Neutrophil (primary cell): ENCODE measurements at regions not wholly inside any gene's neighbourhood (a gene's known extent, or its start where the extent isn't known, plus 50 kb on each side); places are given as distances from the start of the nearest gene placed in this dataset.

ENCODE experiments used
- H3K27ac ChIP-seq: fragments of 200-600 bp; sonication (generic); 2 replicates; pipeline ENCODE4 v1.5.1; 2016; ENCODE audit warnings: mild to moderate bottlenecking, moderate library complexity
- H3K27me3 ChIP-seq: fragments of 200-600 bp; sonication (generic); 2 replicates; pipeline ENCODE4 v1.6.0; 2016; ENCODE audit warnings: mild to moderate bottlenecking
- H3K36me3 ChIP-seq: fragments of 200-600 bp; sonication (generic); 2 replicates; pipeline ENCODE4 v1.5.1; 2017
- H3K4me1 ChIP-seq, 2 experiments: fragments of 200-600 bp in 1 of 2; sonication (generic) in 1 of 2; 1 replicate in 1 of 2; 2 replicates in 1 of 2; pipeline versions ENCODE4 v1.5.1 to v1.6.1; 2013 to 2016; ENCODE audit warnings: low read depth in 1 of 2, low read length in 1 of 2, mild to moderate bottlenecking in 1 of 2, moderate library complexity in 1 of 2; ENCODE audit not compliant: control insufficient read depth in 1 of 2, insufficient read depth in 1 of 2
- H3K4me3 ChIP-seq, 2 experiments: fragments of 200-600 bp in 1 of 2; sonication (generic) in 1 of 2; 1 replicate in 1 of 2; 2 replicates in 1 of 2; pipeline ENCODE4 v1.5.1; 2013 to 2016; ENCODE audit warnings: low read depth in 1 of 2, low read length in 1 of 2, mild to moderate bottlenecking in 1 of 2, moderate library complexity in 1 of 2
- H3K9me3 ChIP-seq: fragments of 200-600 bp; sonication (generic); 2 replicates; pipeline ENCODE4 v1.5.1; 2016
- CTCF ChIP-seq: fragments of 200-600 bp; sonication (generic); IDR thresholded peaks from 2 replicates; pipeline ENCODE4 v1.5.1; 2016; ENCODE audit warnings: antibody characterized with exemption

- Histone ChIP-seq H3K27ac (no peak overlapping the region), H3K9me3 (no peaks in the 10 kb centered on the region), H3K4me3 (no peak overlapping the region), H3K36me3 (no peaks in the 10 kb centered on the region), H3K4me1 (no peaks in the 10 kb centered on the region), H3K27me3 (no peaks in the 10 kb centered on the region)
- TF ChIP-seq CTCF = no peak
These were observed 237.5 kb upstream of the PPP2R2D start for GRCh38 chr10:131663351-131663750.

- H3K27me3 ChIP-seq = no peaks in the 10 kb centered on the region
- H3K36me3 ChIP-seq = no peaks in the 10 kb centered on the region
- no peak overlapping the region for H3K4me3 ChIP-seq
- H3K9me3 ChIP-seq = no peaks in the 10 kb centered on the region
- H3K27ac ChIP-seq = no peak overlapping the region
- no peak for TF ChIP-seq CTCF
- no peaks in the 10 kb centered on the region for H3K4me1 ChIP-seq
These were observed 234.7 kb upstream of the PPP2R2D start for GRCh38 chr10:131666091-131666490.

- H3K27ac ChIP-seq = no peak overlapping the region
- H3K27me3 ChIP-seq = no peaks in the 10 kb centered on the region
- no peaks in the 10 kb centered on the region for H3K9me3 ChIP-seq
- no peak overlapping the region for H3K4me3 ChIP-seq
- no peaks in the 10 kb centered on the region for H3K4me1 ChIP-seq
- TF ChIP-seq CTCF = no peak
- H3K36me3 ChIP-seq = no peaks in the 10 kb centered on the region
These were observed 233.8 kb upstream of the PPP2R2D start for GRCh38 chr10:131667047-131667446.

GRCh38 chr10:131667561-131667960 is 233.2 kb upstream of the PPP2R2D start:
- no peaks in the 10 kb centered on the region for H3K36me3 ChIP-seq
- H3K27me3 ChIP-seq = no peaks in the 10 kb centered on the region
- TF ChIP-seq CTCF = no peak
- H3K27ac ChIP-seq = no peak overlapping the region
- no peaks in the 10 kb centered on the region for H3K4me1 ChIP-seq
- H3K9me3 ChIP-seq = no peaks in the 10 kb centered on the region
- H3K4me3 ChIP-seq = no peak overlapping the region

- H3K9me3 ChIP-seq = no peaks in the 10 kb centered on the region
- no peaks in the 10 kb centered on the region for H3K36me3 ChIP-seq
- H3K27ac ChIP-seq = no peak overlapping the region
- no peaks in the 10 kb centered on the region for H3K4me1 ChIP-seq
- H3K27me3 ChIP-seq = no peaks in the 10 kb centered on the region
- no peak for TF ChIP-seq CTCF
- H3K4me3 ChIP-seq = no peak overlapping the region
These were observed 231.9 kb upstream of the PPP2R2D start for GRCh38 chr10:131668903-131669302.

- Histone ChIP-seq H3K4me3 (no peak overlapping the region), H3K9me3 (no peaks in the 10 kb centered on the region), H3K4me1 (no peaks in the 10 kb centered on the region), H3K36me3 (no peaks in the 10 kb centered on the region), H3K27ac (no peak overlapping the region), H3K27me3 (no peaks in the 10 kb centered on the region)
- TF ChIP-seq CTCF = no peak
These were observed 231.0 kb upstream of the PPP2R2D start for GRCh38 chr10:131669838-131670237.
